IMR-90 (cell line): ENCODE measurements at regions not wholly inside any gene's neighbourhood (a gene's known extent, or its start where the extent isn't known, plus 50 kb on each side); places are given as distances from the start of the nearest gene placed in this dataset.

Source experiments
- ATAC-seq: fragments of 200-7000 bp; cut with Tn5 transposase; 2 replicates; pipeline ENCODE4 v1.9.1; 2020; ENCODE audit warnings: low read depth, mild to moderate bottlenecking, moderate library complexity
- BruUV-seq: library from RNA; stranded (reverse); fragments of 400-500 nt; replicated peaks from 2 replicates; lab custom pipeline; 2021; lab: Mats Ljungman, UMichigan
- CTCF ChIA-PET: fragments of 300-600 bp; formaldehyde crosslinking; extraction: SDS; loops from one replicate; lab custom pipeline; 2021; ENCODE audit warnings: antibody characterized with exemption; lab: Yijun Ruan, JAX
- POLR2A ChIA-PET: fragments of 300-600 bp; sonication (Branson Sonifier 250); formaldehyde crosslinking; loops from one replicate; lab custom pipeline; 2022; ENCODE audit warnings: antibody characterized with exemption; ENCODE audit not compliant: unreplicated experiment; lab: Charles Lee
- DNase-seq: peaks from one replicate; pipeline ENCODE4 v3.0.0; 2013
- H2AFZ ChIP-seq: replicated peaks from 2 replicates; pipeline ENCODE3; 2013; ENCODE audit warnings: low read length, mild to moderate bottlenecking; ENCODE audit not compliant: poor library complexity
- H2AK5ac ChIP-seq: 2 replicates; pipeline ENCODE4 v1.6.1; 2013; ENCODE audit warnings: low read depth, low read length, inconsistent platforms
- H2AK9ac ChIP-seq: replicated peaks from 2 replicates; pipeline ENCODE3; 2013; ENCODE audit warnings: mild to moderate bottlenecking, low read depth, low read length, moderate library complexity; ENCODE audit not compliant: poor library complexity
- H2BK120ac ChIP-seq: 2 replicates; pipeline ENCODE4 v1.6.1; 2013; ENCODE audit warnings: low read depth, low read length, inconsistent platforms
- H2BK15ac ChIP-seq: 3 replicates; pipeline ENCODE4 v1.6.1; 2013; ENCODE audit warnings: low read depth, low read length, inconsistent platforms
- H2BK20ac ChIP-seq: 2 replicates; pipeline ENCODE4 v1.6.1; 2013; ENCODE audit warnings: low read depth, mild to moderate bottlenecking, inconsistent platforms, low read length, moderate library complexity
- H2BK5ac ChIP-seq: 2 replicates; pipeline ENCODE4 v1.6.1; 2013; ENCODE audit warnings: mild to moderate bottlenecking, low read depth, low read length, inconsistent platforms; ENCODE audit not compliant: poor library complexity, severe bottlenecking
- H3K14ac ChIP-seq: replicated peaks from 2 replicates; pipeline ENCODE4 v1.6.1; 2013; ENCODE audit warnings: low read depth, low read length, inconsistent platforms
- H3K18ac ChIP-seq: 2 replicates; pipeline ENCODE4 v1.6.1; 2013; ENCODE audit warnings: low read depth, low read length, control low read depth
- H3K23ac ChIP-seq: 2 replicates; pipeline ENCODE4 v1.6.1; 2013; ENCODE audit warnings: low read depth, low read length, inconsistent platforms
- H3K27ac ChIP-seq: 2 replicates; pipeline ENCODE4 v1.5.1; 2013; ENCODE audit warnings: mild to moderate bottlenecking, control low read depth, low read length; ENCODE audit not compliant: insufficient read depth
- H3K27me3 ChIP-seq: 2 replicates; pipeline ENCODE4 v1.6.1; 2013; ENCODE audit warnings: low read length; ENCODE audit not compliant: control insufficient read depth, insufficient read depth
- H3K36me3 ChIP-seq: 2 replicates; pipeline ENCODE4 v1.6.1; 2013; ENCODE audit warnings: low read length, mixed read lengths; ENCODE audit not compliant: control insufficient read depth, insufficient read depth
- H3K4ac ChIP-seq: 2 replicates; pipeline ENCODE4 v1.6.1; 2013; ENCODE audit warnings: low read depth, low read length, inconsistent platforms
- H3K4me1 ChIP-seq: 2 replicates; pipeline ENCODE4 v1.6.1; 2013; ENCODE audit warnings: low read length, mixed read lengths; ENCODE audit not compliant: control insufficient read depth, insufficient read depth
- H3K4me2 ChIP-seq: 2 replicates; pipeline ENCODE4 v1.6.1; 2013; ENCODE audit warnings: low read depth, mild to moderate bottlenecking, control low read depth, low read length, moderate library complexity
- H3K4me3 ChIP-seq: 2 replicates; pipeline ENCODE4 v1.5.1; 2013; ENCODE audit warnings: low read depth, mild to moderate bottlenecking, control low read depth, low read length, moderate library complexity; ENCODE audit not compliant: insufficient read depth
- H3K56ac ChIP-seq: 2 replicates; pipeline ENCODE4 v1.6.1; 2013; ENCODE audit warnings: low read length, inconsistent platforms; ENCODE audit not compliant: insufficient read depth; ENCODE audit errors: extremely low read depth
- H3K79me1 ChIP-seq, 2 experiments: 2 replicates each; pipeline ENCODE4 v1.6.1; 2013; ENCODE audit warnings: low read length in 2 of 2, inconsistent platforms in 1 of 2, low read depth in 1 of 2
- H3K9ac ChIP-seq: 2 replicates; pipeline ENCODE4 v1.6.1; 2013; ENCODE audit warnings: low read depth, low read length, control low read depth
- H3K9me1 ChIP-seq: 2 replicates; pipeline ENCODE4 v1.6.1; 2013; ENCODE audit warnings: low read length, inconsistent platforms; ENCODE audit not compliant: insufficient read depth
- H3K9me3 ChIP-seq: 2 replicates; pipeline ENCODE4 v1.6.1; 2013; ENCODE audit warnings: low read length; ENCODE audit not compliant: control insufficient read depth, insufficient read depth
- H4K20me1 ChIP-seq: 2 replicates; pipeline ENCODE4 v1.6.1; 2013; ENCODE audit warnings: low read length, inconsistent platforms; ENCODE audit not compliant: insufficient read depth
- H4K5ac ChIP-seq: 2 replicates; pipeline ENCODE4 v1.6.1; 2013; ENCODE audit warnings: mild to moderate bottlenecking, low read depth, low read length, control low read depth
- H4K8ac ChIP-seq, 2 experiments: 2 replicates each; pipeline ENCODE4 v1.6.1; 2013; ENCODE audit warnings: low read depth in 2 of 2, low read length in 2 of 2, control low read depth in 1 of 2, inconsistent platforms in 1 of 2
- H4K91ac ChIP-seq: 2 replicates; pipeline ENCODE4 v1.6.1; 2013; ENCODE audit warnings: low read depth, low read length, inconsistent platforms; ENCODE audit not compliant: insufficient read depth
- CHD1 ChIP-seq: IDR thresholded peaks from 2 replicates; pipeline ENCODE4 v1.6.1; 2012; ENCODE audit warnings: low read depth, low read length, improper control_type of control experiment
- ELK1 ChIP-seq: fragments of 150-350 bp; IDR thresholded peaks from 2 replicates; pipeline ENCODE4 v1.6.1; 2016; ENCODE audit warnings: low read depth, mild to moderate bottlenecking, low read length, moderate library complexity, borderline replicate concordance
- RCOR1 ChIP-seq: IDR thresholded peaks from 2 replicates; pipeline ENCODE4 v1.6.1; 2012; ENCODE audit warnings: mild to moderate bottlenecking, low read length, improper control_type of control experiment; ENCODE audit not compliant: insufficient replicate concordance
- WGBS, 2 experiments: methylation state at CpG; one replicate each; pipeline versions ENCODE4 v1.1.5 to v1.1.7; 2013; ENCODE audit warnings: missing lambda C conversion rate in 2 of 2; ENCODE audit not compliant: insufficient read length in 1 of 2; ENCODE audit errors: extremely low coverage in 2 of 2; 5-methylcytosine and 5-hydroxymethylcytosine counted together
- dilution Hi-C: fragments of 300-500 bp; cut with HindIII; formaldehyde crosslinking; loops from one replicate; pipeline ENCODE4 v1.14.3; 2018; ENCODE audit warnings: low sequenced_read_pairs; ENCODE audit not compliant: unreplicated experiment
- in situ Hi-C: fragments of 300-500 bp; cut with MboI; formaldehyde crosslinking; loops from 3 replicates; pipeline ENCODE4 v1.14.3; 2019; ENCODE audit warnings: low sequenced_read_pairs, inconsistent platforms, mixed read lengths
- intact Hi-C: fragments of 100-400 bp; cut with micrococcal nuclease; formaldehyde crosslinking; loops from 2 replicates; pipeline ENCODE4 v1.10.0; 2022

GRCh38 chr20:48076247-48076646 is 291.0 kb upstream of the SULF2 start:
- Histone ChIP-seq H3K79me1 (no peaks in the 10 kb centered on the region), H4K20me1 (no peaks in the 10 kb centered on the region), H3K4me3 (no peak overlapping the region), H4K8ac (no peak overlapping the region), H3K56ac (no peak overlapping the region), H3K14ac (no peak overlapping the region), H3K27me3 (no peaks in the 10 kb centered on the region; the same call in 1 of the 2 replicates), H3K9me3 (peaks cover 5% of the 10 kb centered on the region; the same call in 1 of the 2 replicates), H2BK15ac (no peak overlapping the region), H2BK20ac (no peak overlapping the region), H3K18ac (no peak overlapping the region), H4K5ac (no peak overlapping the region), H2BK5ac (no peak overlapping the region), H2AK5ac (no peak overlapping the region), H2AFZ (no peak overlapping the region), H3K9me1 (no peaks in the 10 kb centered on the region), H2BK120ac (no peak overlapping the region), H4K91ac (no peak overlapping the region), H3K4me2 (no peak overlapping the region), H3K36me3 (no peaks in the 10 kb centered on the region), H3K4me1 (no peaks in the 10 kb centered on the region), H3K4ac (no peak overlapping the region), H2AK9ac (no peak overlapping the region), H3K9ac (no peak overlapping the region), H3K27ac (no peak overlapping the region), H3K23ac (no peak overlapping the region)
- in situ Hi-C loops (no loop called here), intact Hi-C loops (no loop called here), dilution Hi-C loops (no loop called here)
- TF ChIP-seq CHD1 (no peak), RCOR1 (no peak), ELK1 (no peak)
- CTCF ChIA-PET, result no interaction called here
- no peak for DNase-seq
- POLR2A ChIA-PET, result no interaction called here
- no peak for ATAC-seq
- WGBS, 2 experiments, result 83% methylated on average over 7 of the region's 11 CpGs; no CpG with 5 or more reads in 1 of the 2 experiments
- no TSS peak for BruUV-seq
